Mesothelial cell of epicardium (in vitro differentiated cells): ENCODE measurements at regions not wholly inside any gene's neighbourhood (a gene's known extent, or its start where the extent isn't known, plus 50 kb on each side); places are given as distances from the start of the nearest gene placed in this dataset.

Experiments used
- DNase-seq, 2 experiments: peaks; one replicate each; pipeline ENCODE4 v3.0.0; 2021; ENCODE audit warnings: low spot score in 2 of 2; ENCODE audit not compliant: unreplicated experiment in 2 of 2
- H3K27ac Mint-ChIP-seq: 2 replicates; pipeline ENCODE4 v1.8.0; 2021; ENCODE audit warnings: mixed read lengths
- H3K27me3 Mint-ChIP-seq: 2 replicates; pipeline ENCODE4 v1.8.0; 2021; ENCODE audit warnings: low read depth, mixed read lengths
- H3K36me3 Mint-ChIP-seq: 2 replicates; pipeline ENCODE4 v1.8.0; 2021; ENCODE audit warnings: mixed read lengths
- H3K4me1 Mint-ChIP-seq: 2 replicates; pipeline ENCODE4 v1.8.0; 2021; ENCODE audit warnings: mixed read lengths
- H3K4me3 Mint-ChIP-seq: 2 replicates; pipeline ENCODE4 v1.8.0; 2021; ENCODE audit warnings: mild to moderate bottlenecking, moderate library complexity, mixed read lengths
- H3K9me3 Mint-ChIP-seq: 2 replicates; pipeline ENCODE4 v1.8.0; 2021; ENCODE audit warnings: mixed read lengths
- TF ChIP-seq, protein P1 (sequence below): fragments of 200-600 bp; sonication (generic); IDR thresholded peaks from one replicate; pipeline ENCODE4 v1.5.0; 2021; ENCODE audit warnings: antibody characterized with exemption; ENCODE audit not compliant: unreplicated experiment

DNA sequence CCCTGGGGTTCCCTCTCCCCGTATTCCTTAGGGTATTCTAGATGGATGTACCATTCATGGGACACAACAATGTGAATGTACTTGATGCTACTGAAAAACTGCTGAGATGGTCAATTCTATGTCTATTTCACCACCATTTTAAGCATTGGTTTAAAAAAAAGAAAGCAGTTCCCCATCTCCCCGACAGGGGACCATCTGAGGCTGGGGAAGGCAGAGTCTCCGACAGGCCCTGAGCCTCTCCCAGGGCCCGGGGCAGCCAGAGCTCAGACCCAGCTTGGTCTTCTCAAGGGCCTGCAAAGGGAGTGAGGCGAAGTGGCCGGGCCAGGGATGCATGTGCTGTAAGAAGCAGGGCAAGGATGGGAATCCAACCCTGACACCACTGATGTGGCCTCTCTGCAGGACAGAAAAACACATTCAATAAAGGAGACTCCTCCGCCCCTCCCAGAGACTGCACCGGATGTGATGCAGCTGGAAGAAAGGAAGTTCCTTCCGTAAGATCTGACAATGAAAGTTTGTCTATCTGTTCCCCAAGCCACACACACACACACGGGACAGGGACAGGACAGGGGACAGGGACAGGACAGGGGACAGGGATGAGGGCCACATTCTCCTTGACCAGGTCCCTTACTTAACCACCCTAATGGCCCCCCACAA lies 234.1 kb downstream of the BCL11B start:
- TF ChIP-seq, protein P1, sequence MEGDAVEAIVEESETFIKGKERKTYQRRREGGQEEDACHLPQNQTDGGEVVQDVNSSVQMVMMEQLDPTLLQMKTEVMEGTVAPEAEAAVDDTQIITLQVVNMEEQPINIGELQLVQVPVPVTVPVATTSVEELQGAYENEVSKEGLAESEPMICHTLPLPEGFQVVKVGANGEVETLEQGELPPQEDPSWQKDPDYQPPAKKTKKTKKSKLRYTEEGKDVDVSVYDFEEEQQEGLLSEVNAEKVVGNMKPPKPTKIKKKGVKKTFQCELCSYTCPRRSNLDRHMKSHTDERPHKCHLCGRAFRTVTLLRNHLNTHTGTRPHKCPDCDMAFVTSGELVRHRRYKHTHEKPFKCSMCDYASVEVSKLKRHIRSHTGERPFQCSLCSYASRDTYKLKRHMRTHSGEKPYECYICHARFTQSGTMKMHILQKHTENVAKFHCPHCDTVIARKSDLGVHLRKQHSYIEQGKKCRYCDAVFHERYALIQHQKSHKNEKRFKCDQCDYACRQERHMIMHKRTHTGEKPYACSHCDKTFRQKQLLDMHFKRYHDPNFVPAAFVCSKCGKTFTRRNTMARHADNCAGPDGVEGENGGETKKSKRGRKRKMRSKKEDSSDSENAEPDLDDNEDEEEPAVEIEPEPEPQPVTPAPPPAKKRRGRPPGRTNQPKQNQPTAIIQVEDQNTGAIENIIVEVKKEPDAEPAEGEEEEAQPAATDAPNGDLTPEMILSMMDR, result peak; percentile 61
- no peak for DNase-seq
- peaks cover 3% of the 10 kb centered on the region for H3K9me3 Mint-ChIP-seq
- H3K27me3 Mint-ChIP-seq, result peaks cover 3% of the 10 kb centered on the region
- no peak overlapping the region for H3K27ac Mint-ChIP-seq
- H3K4me3 Mint-ChIP-seq, result no peak overlapping the region
- peaks cover 13% of the 10 kb centered on the region for H3K4me1 Mint-ChIP-seq
- no peaks in the 10 kb centered on the region for H3K36me3 Mint-ChIP-seq

DNA sequence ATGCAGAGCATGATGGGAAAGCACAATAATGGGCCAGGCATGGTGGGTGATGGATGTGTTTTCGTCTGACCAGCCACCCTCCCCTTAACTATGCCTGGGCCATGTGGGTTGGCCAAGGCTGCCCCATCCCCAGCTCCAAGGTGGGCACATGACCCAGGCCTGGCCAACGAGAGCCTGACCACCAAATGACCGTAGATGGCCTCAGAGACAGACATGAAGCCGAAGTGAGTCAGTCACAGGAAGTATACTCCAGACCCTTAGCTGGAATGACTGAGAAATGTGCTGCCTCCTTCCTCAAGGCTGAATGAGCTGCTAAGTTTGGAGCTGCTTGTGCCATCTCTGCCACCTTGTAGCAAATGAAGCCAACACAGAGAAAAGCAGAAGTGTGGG lies 233.6 kb downstream of the BCL11B start:
- DNase-seq, result no peak
- H3K36me3 Mint-ChIP-seq, result no peaks in the 10 kb centered on the region
- H3K27ac Mint-ChIP-seq, result no peak overlapping the region
- H3K9me3 Mint-ChIP-seq, result no peaks in the 10 kb centered on the region
- peaks cover 13% of the 10 kb centered on the region for H3K4me1 Mint-ChIP-seq
- TF ChIP-seq, protein P1, result no peak
- H3K27me3 Mint-ChIP-seq, result no peaks in the 10 kb centered on the region
- H3K4me3 Mint-ChIP-seq, result no peak overlapping the region

DNA sequence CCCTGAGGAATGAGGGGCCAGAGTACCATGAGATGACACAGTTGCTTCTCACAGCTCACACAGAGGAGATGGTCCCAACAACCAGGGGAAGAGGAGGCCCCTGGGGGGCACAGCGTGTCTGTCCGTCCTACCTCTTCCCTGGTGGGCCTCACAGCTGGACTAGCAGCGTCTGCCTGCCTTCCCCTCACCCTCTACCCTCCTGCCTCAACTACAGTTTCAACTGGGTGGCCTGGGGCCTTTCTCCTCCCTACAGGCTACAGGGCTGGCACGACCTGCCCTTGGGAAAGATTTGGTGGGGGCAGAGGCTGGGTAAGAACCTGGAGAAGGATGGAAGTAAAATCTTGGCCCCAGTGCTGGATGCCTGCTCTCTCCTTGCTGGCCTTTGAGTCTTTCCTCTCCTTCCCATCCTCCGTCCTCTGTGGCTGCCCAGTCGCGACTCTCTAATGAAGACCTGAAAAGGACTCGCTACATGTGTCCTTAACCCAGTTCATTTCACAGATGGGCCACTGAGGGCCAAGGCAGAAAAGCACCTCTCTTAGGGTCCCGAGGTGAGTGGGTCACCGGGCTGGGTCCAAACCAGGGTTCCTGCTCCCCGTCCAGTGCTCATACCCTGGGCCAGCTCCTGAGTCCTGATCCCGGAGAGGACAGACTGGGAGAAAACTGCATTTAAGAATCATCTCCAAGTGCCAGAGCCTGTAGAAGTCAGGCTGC lies 232.5 kb downstream of the BCL11B start:
- no peaks in the 10 kb centered on the region for H3K27me3 Mint-ChIP-seq
- DNase-seq, result no peak
- H3K4me1 Mint-ChIP-seq, result peaks cover 13% of the 10 kb centered on the region
- TF ChIP-seq, protein P1, result no peak
- H3K36me3 Mint-ChIP-seq, result no peaks in the 10 kb centered on the region
- H3K9me3 Mint-ChIP-seq, result peaks cover under 1% of the 10 kb centered on the region
- no peak overlapping the region for H3K27ac Mint-ChIP-seq
- no peak overlapping the region for H3K4me3 Mint-ChIP-seq

DNA sequence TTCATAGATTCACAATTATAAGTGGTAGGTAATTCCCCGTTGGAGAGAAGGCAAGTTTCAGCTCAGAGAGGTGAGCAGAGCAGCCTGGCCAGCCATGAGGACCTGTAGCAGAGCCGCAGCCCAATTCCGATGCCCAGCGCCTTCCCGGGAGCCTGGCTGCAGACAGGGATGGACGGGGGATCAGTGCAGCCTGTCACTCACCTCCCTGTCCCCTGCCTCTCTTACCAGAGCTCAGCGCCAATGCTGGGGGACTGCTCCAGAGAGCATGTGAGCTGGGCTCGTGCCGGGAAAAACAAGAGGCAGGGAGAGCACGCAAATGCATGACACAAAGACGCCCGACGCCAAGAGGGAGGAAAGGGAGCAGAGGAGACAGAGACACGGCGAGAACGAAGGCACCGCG lies 231.9 kb downstream of the BCL11B start:
- no peaks in the 10 kb centered on the region for H3K27me3 Mint-ChIP-seq
- no peak overlapping the region for H3K27ac Mint-ChIP-seq
- peaks cover 6% of the 10 kb centered on the region for H3K9me3 Mint-ChIP-seq
- TF ChIP-seq, protein P1, result no peak
- no peak for DNase-seq
- H3K4me1 Mint-ChIP-seq, result peaks cover 13% of the 10 kb centered on the region
- H3K4me3 Mint-ChIP-seq, result no peak overlapping the region
- H3K36me3 Mint-ChIP-seq, result no peaks in the 10 kb centered on the region

DNA sequence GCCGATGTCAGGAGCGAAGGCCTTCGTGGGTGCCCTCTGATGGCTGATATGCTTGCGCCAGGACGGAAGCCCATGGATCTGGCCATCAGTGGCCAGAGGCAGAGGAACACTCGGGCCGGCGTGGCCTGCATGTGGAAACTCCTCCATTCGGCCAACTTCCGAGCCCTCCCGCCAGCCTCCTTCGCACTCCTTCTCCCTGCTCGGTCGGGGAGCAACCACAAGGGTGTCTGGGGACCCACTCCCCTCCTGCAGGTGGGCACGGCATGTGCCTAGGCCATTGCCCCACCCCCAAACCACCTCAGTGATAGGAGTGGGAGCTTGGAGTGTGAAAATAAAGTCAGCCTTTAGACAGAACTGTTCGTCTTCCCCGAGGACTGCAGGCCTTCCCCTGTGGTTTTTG lies 231.3 kb downstream of the BCL11B start:
- no peaks in the 10 kb centered on the region for H3K36me3 Mint-ChIP-seq
- H3K9me3 Mint-ChIP-seq, result peaks cover 7% of the 10 kb centered on the region
- H3K4me1 Mint-ChIP-seq, result peaks cover 9% of the 10 kb centered on the region
- TF ChIP-seq, protein P1, result no peak
- no peaks in the 10 kb centered on the region for H3K27me3 Mint-ChIP-seq
- H3K27ac Mint-ChIP-seq, result no peak overlapping the region
- no peak overlapping the region for H3K4me3 Mint-ChIP-seq
- DNase-seq, result no peak
